Activated T-helper 1 cell treated with anti-CD3 and anti-CD28 coated beads, Interleukin-12 subunit alpha, Interleukin-12 subunit beta, Interleukin-2, Interleukin-4 antibody, amounts not matched to agents 30 ng/mL and 10 ng/mL and 1 ng/mL, durations not matched to agents 14 hours and 24 hours and 36 hours (primary cell): ENCODE measurements at regions not wholly inside any gene's neighbourhood (a gene's known extent, or its start where the extent isn't known, plus 50 kb on each side); places are given as distances from the start of the nearest gene placed in this dataset.

Source experiments
- DNase-seq: peaks from one replicate; pipeline ENCODE4 v3.0.0; 2021; ENCODE audit warnings: low spot score
- H3K27ac Mint-ChIP-seq: one replicate; pipeline ENCODE4 v1.8.0; 2021; ENCODE audit warnings: mild to moderate bottlenecking, mixed read lengths
- H3K27me3 Mint-ChIP-seq: one replicate; pipeline ENCODE4 v1.8.0; 2022; ENCODE audit warnings: mild to moderate bottlenecking, moderate library complexity, mixed read lengths; ENCODE audit not compliant: insufficient read depth
- H3K36me3 Mint-ChIP-seq: one replicate; pipeline ENCODE4 v1.8.0; 2021; ENCODE audit warnings: low read depth, mixed read lengths
- H3K4me1 Mint-ChIP-seq: one replicate; pipeline ENCODE4 v1.8.0; 2021; ENCODE audit warnings: low read depth, mixed read lengths
- H3K4me3 Mint-ChIP-seq: one replicate; pipeline ENCODE4 v1.8.0; 2021; ENCODE audit warnings: mild to moderate bottlenecking, moderate library complexity, mixed read lengths
- H3K9me3 Mint-ChIP-seq: one replicate; pipeline ENCODE4 v1.8.0; 2021; ENCODE audit warnings: mixed read lengths
- intact Hi-C: fragments of 100-400 bp; cut with micrococcal nuclease; formaldehyde crosslinking; loops from one replicate; pipeline ENCODE4 v1.15.1; 2024

- intact Hi-C loops: no loop called here
- Mint-ChIP-seq H3K27ac (no peak overlapping the region), H3K4me1 (no peaks in the 10 kb centered on the region), H3K9me3 (no peaks in the 10 kb centered on the region), H3K4me3 (no peak overlapping the region), H3K36me3 (no peaks in the 10 kb centered on the region), H3K27me3 (no peaks in the 10 kb centered on the region)
- no peak for DNase-seq
Observed at GRCh38 chr1:194268839-194269238, 1082.4 kb upstream of the B3GALT2 start.

DNA sequence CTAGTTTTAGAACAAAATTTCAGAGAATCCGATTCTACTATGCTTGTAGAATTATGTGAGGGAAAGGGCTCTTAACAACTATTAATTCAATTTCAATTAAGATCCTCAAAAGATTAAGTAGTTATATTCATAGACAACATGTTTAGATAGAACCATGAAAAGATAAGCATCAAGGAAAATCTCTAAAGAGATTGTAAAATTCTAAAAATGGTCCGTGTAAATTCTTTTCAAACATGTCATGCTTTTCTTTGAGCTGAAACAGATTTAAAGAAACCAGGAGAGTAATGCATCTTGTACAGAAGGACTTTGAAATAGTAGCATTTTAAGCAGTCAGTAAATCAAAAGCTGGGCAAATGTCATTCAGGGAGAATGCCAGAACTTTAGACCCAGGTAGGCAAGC lies 1080.6 kb upstream of the B3GALT2 start:
- Mint-ChIP-seq H3K9me3 (peaks cover 5% of the 10 kb centered on the region), H3K4me1 (no peaks in the 10 kb centered on the region), H3K27me3 (no peaks in the 10 kb centered on the region), H3K27ac (no peak overlapping the region), H3K36me3 (no peaks in the 10 kb centered on the region), H3K4me3 (no peak overlapping the region)
- intact Hi-C loops: no loop called here
- no peak for DNase-seq

DNA sequence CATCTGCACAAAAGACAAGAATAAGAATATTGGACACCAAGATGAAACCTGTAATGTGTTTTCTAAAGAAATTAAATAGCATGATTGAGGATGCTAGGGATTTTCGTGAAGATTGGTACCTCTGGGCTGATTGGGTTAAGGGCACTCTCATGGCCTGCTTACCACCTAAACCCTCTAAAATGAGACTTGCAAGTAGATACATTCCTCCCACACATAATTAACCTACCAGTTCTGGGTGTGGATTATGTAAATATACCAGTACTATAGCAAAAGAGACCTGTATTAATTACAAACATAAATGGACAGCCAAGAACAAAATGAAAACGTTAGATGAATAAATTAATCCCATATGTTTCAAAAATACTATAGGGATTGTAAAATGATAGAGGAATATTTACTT lies 1069.6 kb upstream of the B3GALT2 start:
- intact Hi-C loops: no loop called here
- H3K27me3 Mint-ChIP-seq: no peaks in the 10 kb centered on the region
- DNase-seq: no peak
- H3K27ac Mint-ChIP-seq: no peak overlapping the region
- no peak overlapping the region for H3K4me3 Mint-ChIP-seq
- H3K4me1 Mint-ChIP-seq: no peaks in the 10 kb centered on the region
- H3K9me3 Mint-ChIP-seq: no peaks in the 10 kb centered on the region
- no peaks in the 10 kb centered on the region for H3K36me3 Mint-ChIP-seq

DNA sequence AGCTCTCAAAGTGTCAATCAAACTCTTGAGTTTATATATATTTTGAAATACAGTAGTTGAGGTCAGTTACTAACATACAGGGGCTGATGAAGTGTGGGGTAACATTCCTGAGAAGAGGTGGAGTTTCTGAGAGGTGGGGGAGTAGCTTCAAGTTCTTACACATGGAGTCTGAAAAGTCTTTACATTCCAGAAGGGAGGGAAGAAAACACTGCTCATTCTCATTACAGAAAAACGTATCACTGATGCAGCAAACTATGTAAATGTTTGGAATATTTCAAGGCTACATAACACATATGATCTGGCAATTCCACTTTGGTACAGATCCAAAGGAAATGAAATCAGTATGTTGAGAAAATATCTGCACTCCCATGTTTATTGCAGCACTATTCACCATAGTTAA lies 1065.8 kb upstream of the B3GALT2 start:
- no peak overlapping the region for H3K4me3 Mint-ChIP-seq
- no peaks in the 10 kb centered on the region for H3K4me1 Mint-ChIP-seq
- intact Hi-C loops: no loop called here
- no peaks in the 10 kb centered on the region for H3K27me3 Mint-ChIP-seq
- H3K27ac Mint-ChIP-seq: no peak overlapping the region
- no peaks in the 10 kb centered on the region for H3K36me3 Mint-ChIP-seq
- no peak for DNase-seq
- H3K9me3 Mint-ChIP-seq: no peaks in the 10 kb centered on the region

DNA sequence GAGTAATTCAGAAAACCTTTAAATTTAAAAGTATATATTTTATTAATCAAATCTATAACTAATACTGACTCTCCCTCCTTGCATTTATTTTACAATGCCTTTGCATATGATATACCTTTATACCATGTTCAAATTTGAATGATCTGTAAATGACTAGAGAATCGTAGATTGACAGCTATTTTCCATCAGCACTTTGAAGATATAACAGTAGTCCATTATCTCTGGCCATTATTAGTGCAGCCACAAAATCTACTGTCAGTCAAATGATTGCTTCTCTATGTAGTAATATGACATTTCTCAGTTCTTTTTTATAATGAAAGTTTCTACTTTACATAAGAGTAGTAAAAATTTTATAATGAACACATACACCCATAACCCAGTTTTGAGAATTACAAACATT lies 1054.8 kb upstream of the B3GALT2 start:
- H3K27me3 Mint-ChIP-seq: no peaks in the 10 kb centered on the region
- H3K4me3 Mint-ChIP-seq: no peak overlapping the region
- H3K36me3 Mint-ChIP-seq: no peaks in the 10 kb centered on the region
- no peak overlapping the region for H3K27ac Mint-ChIP-seq
- intact Hi-C loops: no loop called here
- no peaks in the 10 kb centered on the region for H3K4me1 Mint-ChIP-seq
- no peak for DNase-seq
- H3K9me3 Mint-ChIP-seq: no peaks in the 10 kb centered on the region

- intact Hi-C loops: no loop called here
- Mint-ChIP-seq H3K27me3 (no peaks in the 10 kb centered on the region), H3K9me3 (no peaks in the 10 kb centered on the region), H3K4me3 (no peak overlapping the region), H3K27ac (no peak overlapping the region), H3K36me3 (no peaks in the 10 kb centered on the region), H3K4me1 (no peaks in the 10 kb centered on the region)
- no peak for DNase-seq
Observed at GRCh38 chr1:194233069-194233468, 1046.7 kb upstream of the B3GALT2 start.

- H3K4me1 Mint-ChIP-seq: peaks cover 1% of the 10 kb centered on the region
- H3K4me3 Mint-ChIP-seq: no peak overlapping the region
- H3K36me3 Mint-ChIP-seq: no peaks in the 10 kb centered on the region
- no peak overlapping the region for H3K27ac Mint-ChIP-seq
- no peak for DNase-seq
- intact Hi-C loops: no loop called here
- H3K9me3 Mint-ChIP-seq: no peaks in the 10 kb centered on the region
- H3K27me3 Mint-ChIP-seq: no peaks in the 10 kb centered on the region
Observed at GRCh38 chr1:194230351-194231144, 1044.1 kb upstream of the B3GALT2 start.

GRCh38 chr1:194228427-194228826 lies 1042.0 kb upstream of the B3GALT2 start:
- Mint-ChIP-seq H3K27me3 (no peaks in the 10 kb centered on the region), H3K9me3 (no peaks in the 10 kb centered on the region), H3K4me1 (peaks cover 4% of the 10 kb centered on the region), H3K27ac (no peak overlapping the region), H3K4me3 (no peak overlapping the region), H3K36me3 (no peaks in the 10 kb centered on the region)
- intact Hi-C loops: no loop called here
- no peak for DNase-seq

DNA sequence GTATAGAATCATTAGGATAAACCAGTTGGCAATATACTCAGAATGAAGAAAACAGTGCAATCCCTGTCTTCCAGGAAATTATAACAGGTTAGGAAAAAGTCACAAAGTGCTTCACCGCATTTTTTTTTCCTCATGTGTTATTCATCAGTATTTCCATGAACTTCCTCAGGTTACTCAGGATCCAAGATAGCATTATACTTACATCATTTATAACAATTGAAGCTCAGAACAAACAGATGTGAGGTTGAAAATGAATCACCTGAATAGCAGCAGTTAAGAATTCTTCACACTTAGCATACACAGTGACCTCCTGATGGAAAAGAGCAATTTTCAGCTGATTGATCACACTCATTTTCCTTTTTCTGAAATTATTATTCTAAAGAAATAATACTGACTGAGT lies 1040.7 kb upstream of the B3GALT2 start:
- no peak for DNase-seq
- no peak overlapping the region for H3K4me3 Mint-ChIP-seq
- H3K27me3 Mint-ChIP-seq: no peaks in the 10 kb centered on the region
- no peaks in the 10 kb centered on the region for H3K9me3 Mint-ChIP-seq
- H3K27ac Mint-ChIP-seq: no peak overlapping the region
- H3K36me3 Mint-ChIP-seq: no peaks in the 10 kb centered on the region
- H3K4me1 Mint-ChIP-seq: peaks cover 4% of the 10 kb centered on the region
- intact Hi-C loops: no loop called here

DNA sequence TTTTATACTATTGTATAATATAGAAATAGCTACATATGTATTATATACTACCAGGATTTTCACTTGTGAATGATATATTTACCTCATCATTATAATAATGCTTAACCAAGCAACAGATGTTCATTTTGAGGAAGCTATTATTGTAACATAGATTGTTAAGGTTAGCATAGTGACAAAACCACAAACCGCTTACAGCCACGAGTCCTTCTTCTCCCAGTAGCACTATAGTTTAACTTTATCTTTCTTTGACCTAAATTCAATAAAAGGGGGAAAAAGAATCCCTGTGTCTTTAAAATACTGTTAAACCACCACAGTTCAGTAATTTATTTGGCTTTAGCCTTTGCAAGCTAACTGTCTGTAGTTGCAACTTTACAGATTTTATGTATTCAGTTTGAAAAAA lies 1039.4 kb upstream of the B3GALT2 start:
- Mint-ChIP-seq H3K27ac (no peak overlapping the region), H3K9me3 (no peaks in the 10 kb centered on the region), H3K4me1 (peaks cover 4% of the 10 kb centered on the region), H3K4me3 (no peak overlapping the region), H3K36me3 (no peaks in the 10 kb centered on the region), H3K27me3 (peaks cover 3% of the 10 kb centered on the region)
- intact Hi-C loops: no loop called here
- no peak for DNase-seq

GRCh38 chr1:194223596-194223995 lies 1037.2 kb upstream of the B3GALT2 start:
- Mint-ChIP-seq H3K4me3 (no peak overlapping the region), H3K36me3 (no peaks in the 10 kb centered on the region), H3K4me1 (peaks cover 4% of the 10 kb centered on the region), H3K27me3 (peaks cover 4% of the 10 kb centered on the region), H3K9me3 (peaks cover 7% of the 10 kb centered on the region), H3K27ac (no peak overlapping the region)
- no peak for DNase-seq
- intact Hi-C loops: no loop called here

DNA sequence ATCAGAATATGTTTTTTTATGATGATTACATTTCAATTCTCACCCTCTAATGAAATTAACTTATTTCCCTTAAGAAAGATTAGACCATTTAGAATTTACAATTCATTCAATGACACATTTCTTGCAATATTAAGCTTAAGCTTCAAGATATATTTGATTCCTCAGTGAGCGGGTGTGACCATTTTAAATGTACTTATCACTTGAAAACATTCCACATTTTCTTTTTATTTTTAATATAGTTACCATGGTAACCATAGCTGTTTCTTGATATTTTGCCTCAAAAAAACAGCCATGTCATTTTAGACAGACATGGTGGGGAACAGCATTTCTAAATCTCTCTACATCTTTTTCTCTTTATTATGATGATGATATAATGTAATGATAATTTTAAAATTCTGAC lies 1029.0 kb upstream of the B3GALT2 start:
- H3K4me3 Mint-ChIP-seq: no peak overlapping the region
- DNase-seq: no peak
- no peaks in the 10 kb centered on the region for H3K36me3 Mint-ChIP-seq
- no peaks in the 10 kb centered on the region for H3K4me1 Mint-ChIP-seq
- intact Hi-C loops: no loop called here
- H3K9me3 Mint-ChIP-seq: peaks cover 7% of the 10 kb centered on the region
- no peak overlapping the region for H3K27ac Mint-ChIP-seq
- no peaks in the 10 kb centered on the region for H3K27me3 Mint-ChIP-seq

DNA sequence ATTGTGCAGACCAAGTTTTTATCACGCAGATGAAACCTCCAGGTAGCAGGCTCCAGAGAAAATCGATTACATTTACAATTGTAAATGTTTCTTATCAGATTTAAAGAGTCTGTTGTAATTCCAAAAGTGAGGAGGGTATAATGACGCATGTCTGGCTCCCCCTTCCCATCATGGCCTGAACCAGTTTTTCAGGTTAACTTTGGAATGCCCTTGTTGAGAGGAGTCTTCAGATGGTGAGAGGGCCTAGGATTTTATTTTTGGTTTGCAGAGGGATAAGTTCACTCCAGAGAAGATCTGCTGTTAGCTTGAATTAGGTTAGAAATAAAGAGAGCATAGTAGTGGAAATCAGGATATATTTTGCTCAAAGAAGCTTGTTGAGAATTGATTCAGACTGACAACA lies 1028.3 kb upstream of the B3GALT2 start:
- no peaks in the 10 kb centered on the region for H3K27me3 Mint-ChIP-seq
- no peak overlapping the region for H3K27ac Mint-ChIP-seq
- H3K9me3 Mint-ChIP-seq: peaks cover 7% of the 10 kb centered on the region
- no peak for DNase-seq
- intact Hi-C loops: no loop called here
- no peak overlapping the region for H3K4me3 Mint-ChIP-seq
- H3K4me1 Mint-ChIP-seq: no peaks in the 10 kb centered on the region
- H3K36me3 Mint-ChIP-seq: no peaks in the 10 kb centered on the region

GRCh38 chr1:194209920-194210319 lies 1023.5 kb upstream of the B3GALT2 start:
- Mint-ChIP-seq H3K4me1 (no peaks in the 10 kb centered on the region), H3K9me3 (no peaks in the 10 kb centered on the region), H3K27ac (no peak overlapping the region), H3K27me3 (no peaks in the 10 kb centered on the region), H3K4me3 (no peak overlapping the region), H3K36me3 (no peaks in the 10 kb centered on the region)
- no peak for DNase-seq
- intact Hi-C loops: no loop called here
